ENCODE measurements at regions not wholly inside any gene's neighbourhood (a gene's known extent, or its start where the extent isn't known, plus 50 kb on each side); places are given as distances from the start of the nearest gene placed in this dataset.
A peak's percentile ranks its signal among the peaks of the same experiment; 100 is the strongest.
"Not testable (repeated sequence)": the region's sequence is repeated elsewhere in the genome, so short reads cannot be mapped to it uniquely, and the experiment has no call there.

GRCh38 chr3:127042634-127043033 is 59.7 kb downstream of the PLXNA1 start:
- Histone ChIP-seq H3K4me3 (no peak overlapping the region), H3K27ac (no peak overlapping the region), H3K4me1 (ENCODE audit: low read depth) (no peaks in the 10 kb centered on the region), H3K36me3 (no peaks in the 10 kb centered on the region), H3K27me3 (no peaks in the 10 kb centered on the region), H3K9me3 (ENCODE audit: low read depth) (no peaks in the 10 kb centered on the region)
- no peak for TF ChIP-seq CTCF (IDR thresholded peaks at IDR 0.05; ENCODE audit: low read depth, low read length)
- no peak for DNase-seq (ENCODE audit: low read depth in 1 of 2, low spot score in 1 of 2)

DNA sequence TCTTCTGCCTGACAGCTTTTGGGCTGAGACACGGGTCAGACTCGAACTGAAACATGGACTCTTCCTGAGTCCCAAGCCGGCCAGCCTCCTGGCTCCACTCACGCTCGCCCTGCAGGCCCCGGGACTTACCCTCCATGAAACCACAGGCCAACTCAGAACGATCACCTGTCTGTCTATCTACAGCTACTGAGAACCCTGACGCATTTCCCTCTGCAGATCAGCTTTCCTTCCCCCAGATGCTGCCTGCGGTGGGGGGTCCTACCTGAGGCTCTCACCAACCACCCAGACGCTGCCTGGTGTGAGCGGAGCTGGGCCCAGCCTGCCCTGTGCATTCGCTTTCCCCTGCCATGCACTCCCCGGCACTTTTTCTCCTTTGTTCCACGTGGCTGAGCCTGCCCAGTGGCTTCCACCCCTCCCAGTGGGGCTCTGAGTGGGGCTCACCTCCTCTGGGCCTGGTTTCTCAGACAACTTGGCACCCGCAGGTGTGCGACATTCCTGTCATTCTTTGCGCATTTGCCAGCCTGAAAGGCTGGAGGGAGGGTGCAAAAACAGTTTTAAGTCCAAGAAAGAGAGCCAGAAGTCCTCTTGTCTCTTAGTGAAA is 60.2 kb downstream of the PLXNA1 start:
- no peaks in the 10 kb centered on the region for H3K36me3 ChIP-seq
- no peaks in the 10 kb centered on the region for H3K9me3 ChIP-seq (ENCODE audit: low read depth)
- no peak overlapping the region for H3K4me3 ChIP-seq
- DNase-seq (ENCODE audit: low read depth in 1 of 2, low spot score in 1 of 2), result no peak
- no peaks in the 10 kb centered on the region for H3K27me3 ChIP-seq
- H3K27ac ChIP-seq, result no peak overlapping the region
- no peaks in the 10 kb centered on the region for H3K4me1 ChIP-seq (ENCODE audit: low read depth)
- no peak for TF ChIP-seq CTCF (IDR thresholded peaks at IDR 0.05; ENCODE audit: low read depth, low read length)

DNA sequence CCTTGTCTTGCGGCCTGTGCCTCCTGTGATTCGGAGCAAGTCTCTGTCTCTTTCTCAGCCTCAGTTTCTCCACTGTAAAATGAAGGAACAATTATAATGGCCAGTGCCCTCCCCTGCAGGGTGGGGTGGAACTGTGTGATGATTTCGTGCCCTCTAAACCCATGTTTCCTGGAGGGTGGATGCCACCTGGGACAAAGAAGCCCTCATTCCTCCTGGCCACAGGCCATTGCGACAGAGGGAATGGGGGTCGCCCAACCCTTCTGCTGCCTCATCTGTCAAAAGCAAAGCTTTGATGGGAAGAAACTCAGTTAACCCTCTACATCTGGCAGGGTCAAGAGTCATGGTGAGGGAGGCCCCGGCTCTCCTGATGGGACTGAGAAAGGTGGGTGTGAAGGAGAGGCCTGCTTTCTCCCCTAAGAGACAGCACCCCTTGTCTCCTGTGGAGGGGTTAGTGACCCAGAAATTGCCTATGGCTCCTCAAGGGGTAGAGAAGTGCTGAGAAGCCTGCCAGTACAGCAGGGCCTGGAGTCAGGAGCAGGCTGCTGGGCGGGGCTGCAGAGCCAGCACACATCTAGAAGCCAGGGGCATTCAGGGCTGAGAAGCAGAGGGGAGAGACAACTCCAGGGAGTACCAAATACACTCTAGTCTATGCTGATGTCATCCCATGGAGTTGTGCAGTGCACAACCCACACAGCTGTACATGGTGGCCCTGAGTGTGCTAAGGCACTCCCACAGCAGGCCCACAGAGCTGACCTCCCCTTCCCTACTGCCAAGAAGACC is 61.0 kb downstream of the PLXNA1 start:
- Histone ChIP-seq H3K4me3 (no peak overlapping the region), H3K27me3 (no peaks in the 10 kb centered on the region), H3K9me3 (ENCODE audit: low read depth) (no peaks in the 10 kb centered on the region), H3K36me3 (no peaks in the 10 kb centered on the region), H3K4me1 (ENCODE audit: low read depth) (no peaks in the 10 kb centered on the region), H3K27ac (no peak overlapping the region)
- TF ChIP-seq CTCF (IDR thresholded peaks at IDR 0.05; ENCODE audit: low read depth, low read length), result no peak
- DNase-seq (ENCODE audit: low read depth in 1 of 2, low spot score in 1 of 2), result no peak

DNA sequence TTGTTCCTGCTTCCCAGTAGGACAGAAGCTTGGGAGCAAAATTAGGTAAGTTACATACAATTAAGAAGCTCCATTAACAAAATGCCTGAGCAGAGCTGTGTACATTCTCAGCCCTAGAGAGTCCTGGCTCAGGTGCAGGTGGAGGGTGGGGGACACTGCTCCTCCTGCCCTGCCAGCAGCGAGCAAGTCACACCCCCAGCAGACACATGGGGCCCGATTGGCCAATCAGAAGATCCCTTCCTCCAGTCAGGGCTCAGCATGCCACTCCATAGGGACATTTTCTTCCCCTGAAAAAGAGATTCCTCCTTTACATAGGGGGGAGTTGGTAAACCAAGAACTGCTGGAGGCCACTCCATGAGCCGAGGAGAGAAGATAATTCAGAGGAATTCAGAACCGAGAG is 62.1 kb downstream of the PLXNA1 start:
- no peak overlapping the region for H3K4me3 ChIP-seq
- no peaks in the 10 kb centered on the region for H3K36me3 ChIP-seq
- no peaks in the 10 kb centered on the region for H3K4me1 ChIP-seq (ENCODE audit: low read depth)
- no peaks in the 10 kb centered on the region for H3K9me3 ChIP-seq (ENCODE audit: low read depth)
- no peak overlapping the region for H3K27ac ChIP-seq
- TF ChIP-seq CTCF (IDR thresholded peaks at IDR 0.05; ENCODE audit: low read depth, low read length), result no peak
- H3K27me3 ChIP-seq, result no peaks in the 10 kb centered on the region
- peak; percentile 7 to 10 for DNase-seq (ENCODE audit: low read depth in 1 of 2, low spot score in 1 of 2)

- no peak for DNase-seq (ENCODE audit: low read depth in 1 of 2, low spot score in 1 of 2)
- Histone ChIP-seq H3K4me3 (no peak overlapping the region), H3K27me3 (no peaks in the 10 kb centered on the region)
These were observed 62.6 kb downstream of the PLXNA1 start for GRCh38 chr3:127045435-127046045.

DNA sequence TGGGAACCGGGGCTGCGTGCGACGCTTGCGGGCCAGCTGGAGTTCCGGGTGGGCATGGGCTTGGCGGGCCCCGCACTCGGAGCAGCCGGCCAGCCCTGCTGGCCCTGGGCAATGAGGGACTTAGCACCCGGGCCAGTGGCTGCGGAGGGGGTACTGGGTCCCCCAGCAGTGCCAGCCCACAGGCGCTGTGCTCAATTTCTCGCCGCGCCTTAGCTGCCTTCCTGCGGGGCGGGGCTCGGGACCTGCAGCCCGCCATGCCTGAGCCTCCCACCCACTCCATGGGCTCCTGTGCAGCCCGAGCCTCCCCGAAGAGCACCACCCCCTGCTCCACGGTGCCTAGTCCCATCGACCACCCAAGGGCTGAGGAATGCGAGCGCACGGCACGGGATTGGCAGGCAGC is 63.8 kb downstream of the PLXNA1 start:
- H3K4me3 ChIP-seq; H3K4me1 ChIP-seq (ENCODE audit: low read depth); DNase-seq (ENCODE audit: low read depth in 1 of 2, low spot score in 1 of 2); H3K9me3 ChIP-seq (ENCODE audit: low read depth); H3K27me3 ChIP-seq; H3K36me3 ChIP-seq; H3K27ac ChIP-seq: not testable (repeated sequence)

More at GRCh38 chr3:127045435-127046045, 62.6 kb downstream of the PLXNA1 start:
- no peaks in the 10 kb centered on the region for H3K4me1 ChIP-seq (ENCODE audit: low read depth)
- H3K27ac ChIP-seq, result no peak overlapping the region
- no peaks in the 10 kb centered on the region for H3K9me3 ChIP-seq (ENCODE audit: low read depth)
- no peak for TF ChIP-seq CTCF (IDR thresholded peaks at IDR 0.05; ENCODE audit: low read depth, low read length)
- H3K36me3 ChIP-seq, result no peaks in the 10 kb centered on the region
